Vagina (tissue), 2 donors: ENCODE measurements at regions not wholly inside any gene's neighbourhood (a gene's known extent, or its start where the extent isn't known, plus 50 kb on each side); places are given as distances from the start of the nearest gene placed in this dataset.

Experiments
- DNase-seq, 2 donors: peaks; one replicate each; pipeline ENCODE4 v3.0.0-alpha.2; 2017; ENCODE audit errors: extremely low spot score in 2 of 2
- H3K27ac ChIP-seq: fragments of 200-600 bp; sonication (generic); one replicate; pipeline ENCODE4 v1.5.1; 2019
- H3K27me3 ChIP-seq: fragments of 200-600 bp; sonication (generic); one replicate; pipeline ENCODE4 v1.5.1; 2019
- H3K36me3 ChIP-seq, 2 donors: fragments of 200-600 bp; sonication (generic); one replicate each; pipeline ENCODE4 v1.5.1; 2017 to 2019
- H3K4me1 ChIP-seq: fragments of 200-600 bp; sonication (generic); one replicate; pipeline ENCODE4 v1.5.1; 2019
- H3K4me3 ChIP-seq, 2 donors: fragments of 200-600 bp; sonication (generic); 1 replicate in 1 of 2; 2 replicates in 1 of 2; pipeline ENCODE4 v1.5.1; 2016 to 2019
- H3K9me3 ChIP-seq: fragments of 200-600 bp; sonication (generic); one replicate; pipeline ENCODE4 v1.5.1; 2019
- POLR2A ChIP-seq, 2 donors: fragments of 450-650 bp; IDR thresholded peaks; one replicate each; pipeline ENCODE4 v1.6.1; 2017; ENCODE audit warnings: antibody characterized with exemption in 2 of 2, mild to moderate bottlenecking in 2 of 2, moderate library complexity in 2 of 2
- POLR2AphosphoS5 ChIP-seq, 2 donors: sonication (generic); formaldehyde crosslinking; IDR thresholded peaks; one replicate each; pipeline ENCODE4 v1.9.0; 2017; ENCODE audit warnings: antibody characterized with exemption in 2 of 2, mild to moderate bottlenecking in 2 of 2, low read depth in 1 of 2; ENCODE audit not compliant: insufficient read depth in 1 of 2
- intact Hi-C: fragments of 100-400 bp; cut with DNase I; formaldehyde crosslinking; loops from one replicate; pipeline ENCODE4 v1.15.1; 2023
- TF ChIP-seq, protein P1 (sequence below), 3 experiments: fragments of 450-650 bp in 2 of 3; fragments of 200-600 bp in 1 of 3; sonication (generic) in 1 of 3; IDR thresholded peaks; one replicate each; pipeline ENCODE4 v1.5.1; 2017 to 2019; ENCODE audit warnings: antibody characterized with exemption in 3 of 3, mild to moderate bottlenecking in 2 of 3, moderate library complexity in 2 of 3

DNA sequence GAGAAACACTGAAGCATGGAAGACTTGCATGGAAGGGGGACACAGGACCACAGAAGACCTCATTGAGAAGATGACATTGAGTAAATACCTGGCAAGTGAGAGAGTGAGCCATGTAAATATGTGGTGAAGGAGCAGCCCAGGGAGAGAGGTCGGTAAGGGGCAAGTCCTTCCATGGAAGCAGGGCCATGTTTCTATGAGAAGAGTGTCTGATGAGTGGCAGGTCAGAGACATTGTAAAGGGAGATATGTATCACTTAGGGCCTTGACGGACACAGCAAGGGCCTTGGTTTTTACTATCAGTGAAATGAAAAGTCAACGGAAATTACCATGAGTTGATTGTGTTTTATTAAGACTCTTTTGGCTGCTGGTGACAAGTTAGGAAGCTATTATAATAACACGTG, 336.4 kb downstream of the PLK2 start:
- no peaks in the 10 kb centered on the region for H3K36me3 ChIP-seq
- no peaks in the 10 kb centered on the region for H3K9me3 ChIP-seq
- H3K4me3 ChIP-seq, result no peak overlapping the region
- intact Hi-C loops, result no loop called here
- no peaks in the 10 kb centered on the region for H3K4me1 ChIP-seq
- no peak for DNase-seq
- no peak for TF ChIP-seq POLR2AphosphoS5 (IDR thresholded peaks at IDR 0.05; ENCODE audit: insufficient read depth in 1 of 2, low read depth in 1 of 2)
- no peak for TF ChIP-seq POLR2A (IDR thresholded peaks at IDR 0.05)
- TF ChIP-seq, protein P1, sequence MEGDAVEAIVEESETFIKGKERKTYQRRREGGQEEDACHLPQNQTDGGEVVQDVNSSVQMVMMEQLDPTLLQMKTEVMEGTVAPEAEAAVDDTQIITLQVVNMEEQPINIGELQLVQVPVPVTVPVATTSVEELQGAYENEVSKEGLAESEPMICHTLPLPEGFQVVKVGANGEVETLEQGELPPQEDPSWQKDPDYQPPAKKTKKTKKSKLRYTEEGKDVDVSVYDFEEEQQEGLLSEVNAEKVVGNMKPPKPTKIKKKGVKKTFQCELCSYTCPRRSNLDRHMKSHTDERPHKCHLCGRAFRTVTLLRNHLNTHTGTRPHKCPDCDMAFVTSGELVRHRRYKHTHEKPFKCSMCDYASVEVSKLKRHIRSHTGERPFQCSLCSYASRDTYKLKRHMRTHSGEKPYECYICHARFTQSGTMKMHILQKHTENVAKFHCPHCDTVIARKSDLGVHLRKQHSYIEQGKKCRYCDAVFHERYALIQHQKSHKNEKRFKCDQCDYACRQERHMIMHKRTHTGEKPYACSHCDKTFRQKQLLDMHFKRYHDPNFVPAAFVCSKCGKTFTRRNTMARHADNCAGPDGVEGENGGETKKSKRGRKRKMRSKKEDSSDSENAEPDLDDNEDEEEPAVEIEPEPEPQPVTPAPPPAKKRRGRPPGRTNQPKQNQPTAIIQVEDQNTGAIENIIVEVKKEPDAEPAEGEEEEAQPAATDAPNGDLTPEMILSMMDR (IDR thresholded peaks at IDR 0.05), result no peak
- H3K27me3 ChIP-seq, result no peaks in the 10 kb centered on the region
- no peak overlapping the region for H3K27ac ChIP-seq

DNA sequence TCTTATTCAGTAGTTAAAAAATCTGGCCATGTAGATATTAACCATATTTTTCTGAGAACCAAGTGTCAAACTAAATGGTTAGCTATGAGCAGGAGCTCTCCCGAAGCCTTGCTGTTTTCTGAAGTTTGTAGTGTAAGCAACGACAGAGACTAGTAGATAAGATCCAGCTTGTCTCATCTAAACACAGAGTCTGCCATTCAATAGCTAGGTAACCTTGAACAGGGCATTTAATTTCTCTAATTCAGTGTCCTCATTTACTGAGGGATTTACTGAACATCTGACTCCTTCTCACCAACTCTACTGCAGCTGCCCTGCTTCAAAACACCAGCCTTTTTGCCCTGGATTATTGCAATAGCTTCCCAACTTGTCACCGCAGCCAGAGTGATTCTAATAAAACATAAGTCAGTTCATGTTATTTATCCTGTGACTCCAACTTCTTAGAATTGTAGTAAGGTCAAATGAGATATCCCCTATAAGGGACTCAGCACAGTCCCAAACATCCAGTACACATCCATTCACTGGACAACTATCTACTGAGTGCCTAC, 337.0 kb downstream of the PLK2 start:
- intact Hi-C loops, result no loop called here
- Histone ChIP-seq H3K9me3 (no peaks in the 10 kb centered on the region), H3K27ac (no peak overlapping the region), H3K4me1 (no peaks in the 10 kb centered on the region), H3K36me3 (no peaks in the 10 kb centered on the region), H3K4me3 (no peak overlapping the region), H3K27me3 (no peaks in the 10 kb centered on the region)
- TF ChIP-seq POLR2AphosphoS5 (IDR thresholded peaks at IDR 0.05; ENCODE audit: insufficient read depth in 1 of 2, low read depth in 1 of 2) (no peak), POLR2A (IDR thresholded peaks at IDR 0.05) (no peak)
- TF ChIP-seq, protein P1 (IDR thresholded peaks at IDR 0.05), result no peak
- DNase-seq, result no peak

DNA sequence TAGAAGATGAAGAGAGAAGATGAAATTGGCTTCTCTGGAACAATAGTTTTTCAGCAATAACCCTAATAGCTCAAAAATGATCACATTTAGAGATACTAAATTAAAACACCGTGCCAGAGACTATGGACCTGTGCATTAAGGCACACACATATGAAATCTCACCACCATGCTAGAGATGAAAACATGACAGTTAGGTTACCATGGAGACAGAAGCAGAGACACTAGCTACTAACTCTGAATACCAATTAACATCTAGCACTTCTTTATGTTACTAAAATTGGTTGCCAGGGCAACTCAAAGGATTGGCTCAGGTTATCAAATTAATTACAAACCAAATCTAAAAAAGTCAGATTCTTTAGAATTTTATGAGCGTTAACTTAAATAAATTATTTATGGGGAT, 337.7 kb downstream of the PLK2 start:
- DNase-seq, result no peak
- TF ChIP-seq POLR2AphosphoS5 (IDR thresholded peaks at IDR 0.05; ENCODE audit: insufficient read depth in 1 of 2, low read depth in 1 of 2), result no peak
- TF ChIP-seq, protein P1 (IDR thresholded peaks at IDR 0.05), result no peak
- no peak for TF ChIP-seq POLR2A (IDR thresholded peaks at IDR 0.05)
- H3K36me3 ChIP-seq, result no peaks in the 10 kb centered on the region
- H3K9me3 ChIP-seq, result no peaks in the 10 kb centered on the region
- H3K4me3 ChIP-seq, result no peak overlapping the region
- intact Hi-C loops, result no loop called here
- H3K27me3 ChIP-seq, result no peaks in the 10 kb centered on the region
- no peaks in the 10 kb centered on the region for H3K4me1 ChIP-seq
- no peak overlapping the region for H3K27ac ChIP-seq

DNA sequence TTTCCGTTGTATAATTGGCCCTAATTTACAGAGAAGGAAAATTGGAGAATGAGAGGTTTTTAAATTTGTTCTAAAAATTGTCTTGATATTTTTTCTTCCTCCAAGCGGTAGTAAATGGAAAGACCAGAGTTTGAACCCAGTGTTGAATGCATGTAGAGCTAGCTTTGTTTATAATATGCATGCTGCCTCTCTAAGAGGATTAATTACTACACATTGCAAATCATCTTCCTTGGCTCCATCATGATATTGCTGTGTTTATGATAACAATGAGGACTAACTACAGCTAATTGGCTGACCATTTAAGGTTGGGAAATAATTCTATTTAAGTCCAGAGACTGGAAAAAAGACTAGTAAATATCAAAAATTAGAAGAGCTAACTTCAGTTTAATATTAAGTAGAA, 338.5 kb downstream of the PLK2 start:
- no peak overlapping the region for H3K27ac ChIP-seq
- intact Hi-C loops, result no loop called here
- TF ChIP-seq POLR2A (IDR thresholded peaks at IDR 0.05) (no peak), POLR2AphosphoS5 (IDR thresholded peaks at IDR 0.05; ENCODE audit: insufficient read depth in 1 of 2, low read depth in 1 of 2) (no peak)
- TF ChIP-seq, protein P1 (IDR thresholded peaks at IDR 0.05), result no peak
- DNase-seq, result no peak
- H3K4me1 ChIP-seq, result no peaks in the 10 kb centered on the region
- no peaks in the 10 kb centered on the region for H3K36me3 ChIP-seq
- no peaks in the 10 kb centered on the region for H3K9me3 ChIP-seq
- no peak overlapping the region for H3K4me3 ChIP-seq
- no peaks in the 10 kb centered on the region for H3K27me3 ChIP-seq

DNA sequence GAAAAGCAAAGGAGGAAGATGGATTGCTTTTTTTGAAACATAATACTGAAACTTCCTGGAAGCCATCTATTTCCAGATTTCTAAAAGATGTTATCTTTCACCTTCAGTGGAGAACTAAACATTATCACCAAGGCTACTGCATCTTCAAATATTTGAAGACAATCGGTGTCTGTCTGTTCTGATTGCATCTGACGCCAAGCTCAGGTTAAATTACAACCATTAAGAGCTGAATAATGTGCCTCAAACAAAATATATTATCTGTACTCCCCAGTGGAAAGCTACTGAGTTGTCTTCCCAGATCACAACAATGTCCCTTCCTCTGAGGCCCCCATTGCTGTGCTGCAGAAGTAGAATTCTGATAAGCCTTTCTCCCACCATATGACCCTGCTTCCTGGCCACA, 342.3 kb downstream of the PLK2 start:
- Histone ChIP-seq H3K4me3 (no peak overlapping the region), H3K36me3 (no peaks in the 10 kb centered on the region), H3K27me3 (no peaks in the 10 kb centered on the region), H3K9me3 (no peaks in the 10 kb centered on the region), H3K27ac (no peak overlapping the region), H3K4me1 (no peaks in the 10 kb centered on the region)
- TF ChIP-seq, protein P1 (IDR thresholded peaks at IDR 0.05), result no peak
- TF ChIP-seq POLR2A (IDR thresholded peaks at IDR 0.05) (no peak), POLR2AphosphoS5 (IDR thresholded peaks at IDR 0.05; ENCODE audit: insufficient read depth in 1 of 2, low read depth in 1 of 2) (no peak)
- intact Hi-C loops, result no loop called here
- DNase-seq, result no peak
